ENCODE measurements at regions not wholly inside any gene's neighbourhood (a gene's known extent, or its start where the extent isn't known, plus 50 kb on each side); places are given as distances from the start of the nearest gene placed in this dataset.
"Not testable (repeated sequence)": the region's sequence is repeated elsewhere in the genome, so short reads cannot be mapped to it uniquely, and the experiment has no call there.

DNA sequence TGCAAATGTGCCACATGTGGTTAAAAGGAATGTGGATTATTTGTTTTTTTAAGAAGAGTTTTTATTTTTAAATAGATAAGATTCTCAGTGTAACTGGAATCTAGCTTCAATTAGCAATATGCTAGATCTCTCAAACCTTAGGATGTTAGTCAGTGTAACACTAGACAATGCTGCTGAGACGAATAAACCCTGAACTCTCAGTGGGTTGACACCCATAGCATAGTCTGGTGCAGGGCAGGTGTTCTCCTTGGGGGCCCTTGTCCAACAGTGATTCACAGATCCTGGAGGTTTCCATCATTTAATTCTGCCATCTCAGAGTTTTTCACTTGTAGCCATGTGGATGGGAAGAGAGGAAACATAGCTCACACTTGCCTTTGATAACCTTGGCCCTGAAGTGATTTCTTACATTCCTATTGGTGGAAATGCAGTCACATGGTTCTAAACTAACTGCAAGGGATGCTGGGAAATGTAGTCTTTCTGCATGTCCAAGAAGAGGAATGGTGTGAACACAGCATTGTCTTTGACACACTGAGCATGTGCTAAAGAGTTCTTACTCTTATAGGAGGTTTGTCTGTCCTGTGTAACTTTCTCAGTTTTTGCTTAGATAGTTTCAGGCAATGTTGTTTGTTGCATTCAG, 110.4 kb upstream of the EEF2KMT start:
- not testable (repeated sequence) for FAIRE-seq; DNase-seq (ENCODE audit: low read depth, low spot score)

DNA sequence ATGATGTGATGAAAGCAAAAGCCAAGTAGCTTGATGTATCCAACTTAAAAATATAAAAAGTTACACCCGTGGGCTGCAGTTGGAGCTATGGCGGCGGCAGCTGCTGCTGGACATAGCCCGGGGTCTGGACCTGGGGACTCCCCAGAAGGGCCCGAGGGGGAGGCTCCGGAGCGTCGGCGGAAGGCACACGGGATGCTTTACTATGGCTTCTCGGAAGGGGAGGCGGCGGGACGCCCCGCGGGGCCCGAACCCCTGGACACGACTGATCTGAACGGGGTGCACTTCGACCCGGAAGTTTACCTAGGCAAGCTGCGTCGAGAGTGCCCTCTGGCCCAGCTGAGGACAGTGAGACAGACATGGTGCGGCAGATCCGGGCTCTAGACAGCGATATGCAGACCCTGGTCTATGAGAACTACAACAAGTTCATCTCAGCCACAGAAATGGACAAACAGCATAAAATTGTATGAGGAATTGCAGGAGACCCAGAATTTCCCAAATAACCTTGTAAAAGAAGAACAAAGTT, 109.5 kb upstream of the EEF2KMT start:
- Histone ChIP-seq H3K27me3 (ENCODE audit: control insufficient read depth, extremely low read depth, insufficient read depth, low read length) (no peaks in the 10 kb centered on the region), H3K4me3 (ENCODE audit: control insufficient read depth in 2 of 3, extremely low read depth in 1 of 3, insufficient read depth in 2 of 3, low read depth in 1 of 3, low read length in 3 of 3) (no peak overlapping the region), H3K9me3 (ENCODE audit: control insufficient read depth, low read depth, low read length) (no peaks in the 10 kb centered on the region), H3K4me1 (ENCODE audit: control insufficient read depth, extremely low read depth, insufficient read depth, low read length) (no peaks in the 10 kb centered on the region), H3K4me2 (ENCODE audit: control insufficient read depth, extremely low read depth, insufficient read depth, low read depth, low read length) (no peak overlapping the region), H2AFZ (ENCODE audit: control insufficient read depth, low read length) (no peak overlapping the region), H3K36me3 (ENCODE audit: control insufficient read depth in 2 of 2, extremely low read depth in 1 of 2, insufficient read depth in 2 of 2, low read length in 2 of 2) (no peaks in the 10 kb centered on the region), H4K20me1 (ENCODE audit: control insufficient read depth, extremely low read depth, insufficient read depth, low read length) (no peaks in the 10 kb centered on the region), H3K79me2 (ENCODE audit: control insufficient read depth, insufficient read depth, low read length) (no peaks in the 10 kb centered on the region), H3K9me1 (ENCODE audit: control insufficient read depth, extremely low read depth, insufficient read depth, low read length) (no peaks in the 10 kb centered on the region), H3K27ac (ENCODE audit: control insufficient read depth, insufficient read depth, low read length) (no peak overlapping the region), H3K9ac (ENCODE audit: control insufficient read depth, extremely low read depth, insufficient read depth, low read length) (no peak overlapping the region)
- TF ChIP-seq CTCF (optimal IDR thresholded peaks at IDR 0.05 in 1 of 3, IDR thresholded peaks at IDR 0.05 in 1 of 3, conservative IDR thresholded peaks at IDR 0.05 in 1 of 3; ENCODE audit: extremely low read depth in 1 of 3, insufficient read depth in 2 of 3, low read length in 3 of 3): no peak
- TF ChIP-seq EZH2 (IDR thresholded peaks at IDR 0.05; ENCODE audit: low read length): no peak
- no peak for FAIRE-seq
- dilution Hi-C loops (cut with MboI; ENCODE audit: extremely low pct_ligation_motif_present, low sequenced_read_pairs): no loop called here
- DNase-seq (ENCODE audit: low read depth, low spot score): no peak

More for the DNA sequence above, 110.4 kb upstream of the EEF2KMT start:
- H3K4me1 ChIP-seq (ENCODE audit: control insufficient read depth, extremely low read depth, insufficient read depth, low read length); dilution Hi-C loops (cut with MboI; ENCODE audit: extremely low pct_ligation_motif_present, low sequenced_read_pairs); H3K27ac ChIP-seq (ENCODE audit: control insufficient read depth, insufficient read depth, low read length); H4K20me1 ChIP-seq (ENCODE audit: control insufficient read depth, extremely low read depth, insufficient read depth, low read length); H3K9me3 ChIP-seq (ENCODE audit: control insufficient read depth, low read depth, low read length); H3K9me1 ChIP-seq (ENCODE audit: control insufficient read depth, extremely low read depth, insufficient read depth, low read length); H3K4me2 ChIP-seq (ENCODE audit: control insufficient read depth, extremely low read depth, insufficient read depth, low read depth, low read length); H3K79me2 ChIP-seq (ENCODE audit: control insufficient read depth, insufficient read depth, low read length); H3K36me3 ChIP-seq (ENCODE audit: control insufficient read depth in 2 of 2, extremely low read depth in 1 of 2, insufficient read depth in 2 of 2, low read length in 2 of 2); H3K9ac ChIP-seq (ENCODE audit: control insufficient read depth, extremely low read depth, insufficient read depth, low read length); H2AFZ ChIP-seq (ENCODE audit: control insufficient read depth, low read length); H3K27me3 ChIP-seq (ENCODE audit: control insufficient read depth, extremely low read depth, insufficient read depth, low read length); H3K4me3 ChIP-seq (ENCODE audit: control insufficient read depth in 2 of 3, extremely low read depth in 1 of 3, insufficient read depth in 2 of 3, low read depth in 1 of 3, low read length in 3 of 3): not testable (repeated sequence)

All from keratinocyte (primary cell).